ENCODE measurements at regions not wholly inside any gene's neighbourhood (a gene's known extent, or its start where the extent isn't known, plus 50 kb on each side); places are given as distances from the start of the nearest gene placed in this dataset.

DNA sequence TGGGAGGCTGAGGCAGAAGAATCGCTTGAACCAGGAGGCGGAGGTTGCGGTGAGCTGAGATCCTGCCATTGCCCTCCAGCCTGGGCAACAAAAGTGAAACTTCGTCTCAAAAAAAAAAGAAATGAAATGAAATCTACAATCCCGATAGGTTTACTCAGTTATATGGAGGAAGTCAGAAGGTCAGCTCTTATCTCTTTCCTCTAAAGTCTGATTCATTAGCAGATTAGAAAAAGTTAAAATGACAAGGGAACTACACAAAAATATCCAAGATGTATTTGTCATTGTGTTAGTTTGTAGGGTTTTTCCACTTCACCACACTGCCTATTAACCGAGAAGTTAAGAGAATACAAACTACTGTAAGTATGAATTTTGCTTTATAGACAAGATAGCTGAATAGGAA is 420.6 kb downstream of the SHQ1 start:
- no peak for DNase-seq

- no peak for DNase-seq
These were observed 421.4 kb downstream of the SHQ1 start for GRCh38 chr3:72426618-72427397.

DNA sequence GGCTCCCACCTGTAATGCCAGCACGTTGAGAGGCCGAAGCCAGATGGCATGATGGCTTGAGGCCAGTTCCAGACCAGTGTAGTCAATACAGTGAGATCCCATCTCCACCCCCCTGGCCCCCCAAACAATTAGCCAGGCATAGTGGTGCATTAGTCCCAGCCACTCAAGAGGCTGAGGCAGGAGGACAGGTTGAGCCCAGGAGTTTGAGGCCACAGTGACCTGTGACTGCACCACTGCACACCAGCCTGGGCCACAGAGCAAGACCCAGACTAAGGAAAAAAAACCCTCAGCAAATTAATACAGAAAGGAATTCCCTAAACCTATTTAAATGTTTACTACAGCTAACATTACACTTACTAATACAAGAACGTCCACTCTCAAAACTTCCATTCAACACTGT is 424.6 kb downstream of the SHQ1 start:
- DNase-seq = no peak

DNA sequence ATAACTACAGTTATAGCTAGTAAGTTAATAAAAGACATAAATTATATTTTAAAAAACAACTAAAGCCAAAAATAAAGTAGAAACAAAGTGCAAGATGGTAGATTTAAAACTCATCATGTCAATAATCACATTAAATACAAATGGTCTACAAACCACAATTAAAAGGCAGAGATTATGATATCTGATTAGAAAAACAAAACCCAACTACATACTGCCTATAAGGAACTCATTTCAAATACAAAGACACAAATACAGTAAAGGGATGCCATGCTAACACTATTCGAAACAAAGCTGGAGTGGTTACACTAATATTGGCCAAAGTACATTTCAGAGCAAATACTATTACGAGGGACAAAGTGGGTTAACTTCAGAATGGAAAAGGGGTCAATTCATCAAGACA is 426.5 kb downstream of the SHQ1 start:
- DNase-seq = no peak

DNA sequence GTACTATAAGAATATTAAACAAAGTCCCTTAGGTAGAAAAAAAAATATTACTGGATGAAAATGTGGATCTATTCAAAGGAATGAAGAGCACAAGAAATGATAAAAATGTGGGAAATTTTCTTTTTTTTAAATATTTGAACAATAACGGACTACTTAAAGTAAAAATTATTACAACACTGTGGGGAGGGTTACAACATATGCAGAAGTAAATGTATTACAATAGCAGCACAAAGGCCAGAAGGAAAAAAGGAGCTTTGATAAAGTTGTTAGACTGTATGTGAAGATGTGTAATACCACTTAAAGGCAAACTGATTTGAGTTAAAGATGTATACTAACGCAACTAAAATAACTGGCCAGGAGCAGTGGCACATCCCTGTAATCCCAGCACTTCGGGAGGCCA is 427.1 kb downstream of the SHQ1 start:
- DNase-seq = no peak

DNA sequence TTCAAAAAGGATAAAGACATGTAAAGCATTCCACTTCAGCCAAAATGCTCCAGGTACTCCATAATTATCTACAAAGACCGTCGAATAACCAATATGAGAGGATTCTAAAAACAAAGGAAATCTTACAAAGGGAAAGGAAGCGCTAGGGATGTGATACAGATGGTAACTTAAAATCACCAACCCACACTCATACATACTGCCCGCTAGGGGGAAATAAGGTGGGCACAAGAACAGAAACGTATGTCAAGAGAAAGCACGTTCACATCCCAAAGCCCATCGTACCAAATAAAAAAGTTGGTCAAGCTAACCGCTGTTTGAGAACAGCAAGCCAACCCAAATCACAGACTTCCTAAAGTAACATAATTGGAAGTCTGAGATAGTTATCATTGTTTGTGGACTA is 429.4 kb downstream of the SHQ1 start:
- no peak for DNase-seq

DNA sequence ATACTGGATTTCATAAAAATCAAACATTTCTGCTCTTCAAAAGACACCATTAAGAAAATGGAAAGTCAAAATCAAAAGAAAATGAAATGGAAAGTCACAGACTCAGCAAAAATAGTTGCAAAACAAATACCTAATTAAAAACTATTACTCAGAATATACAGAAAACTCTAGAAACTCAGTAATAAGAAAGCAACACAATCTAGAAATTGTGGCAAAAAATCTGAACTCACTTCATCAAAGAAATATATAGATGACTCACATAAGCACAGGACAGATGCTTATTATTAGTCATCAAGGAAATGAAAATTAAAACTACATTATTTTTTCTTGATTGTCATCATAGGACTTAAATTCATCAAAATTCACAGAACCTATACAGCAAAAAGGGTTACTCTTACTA is 430.0 kb downstream of the SHQ1 start:
- no peak for DNase-seq

DNA sequence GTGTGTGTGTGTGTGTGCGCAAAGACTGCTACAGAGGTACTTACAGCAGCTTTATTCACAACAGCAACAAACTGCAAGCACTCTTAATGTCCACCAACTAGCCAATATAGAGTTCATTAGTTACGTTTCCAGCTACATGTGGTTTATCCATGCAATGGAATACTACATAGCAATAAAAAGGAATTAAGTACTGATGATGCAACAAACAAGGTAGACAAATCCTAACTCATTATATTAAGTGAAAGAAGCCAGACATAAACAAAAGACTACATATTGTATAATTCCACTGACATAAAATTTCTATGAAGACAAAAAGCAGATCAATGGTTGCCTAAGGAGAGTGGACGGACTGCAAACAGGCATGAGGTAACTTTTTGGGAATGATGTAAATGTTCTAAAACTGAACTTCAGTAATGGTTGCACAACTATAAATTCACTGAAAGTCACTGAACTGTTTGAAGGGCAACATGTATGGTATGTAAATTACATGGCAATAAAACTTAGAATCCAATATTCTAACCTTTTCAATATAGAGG is 433.7 kb downstream of the SHQ1 start:
- no peak for DNase-seq

GRCh38 chr3:72413228-72413627 is 435.0 kb downstream of the SHQ1 start:
- no peak for DNase-seq

DNA sequence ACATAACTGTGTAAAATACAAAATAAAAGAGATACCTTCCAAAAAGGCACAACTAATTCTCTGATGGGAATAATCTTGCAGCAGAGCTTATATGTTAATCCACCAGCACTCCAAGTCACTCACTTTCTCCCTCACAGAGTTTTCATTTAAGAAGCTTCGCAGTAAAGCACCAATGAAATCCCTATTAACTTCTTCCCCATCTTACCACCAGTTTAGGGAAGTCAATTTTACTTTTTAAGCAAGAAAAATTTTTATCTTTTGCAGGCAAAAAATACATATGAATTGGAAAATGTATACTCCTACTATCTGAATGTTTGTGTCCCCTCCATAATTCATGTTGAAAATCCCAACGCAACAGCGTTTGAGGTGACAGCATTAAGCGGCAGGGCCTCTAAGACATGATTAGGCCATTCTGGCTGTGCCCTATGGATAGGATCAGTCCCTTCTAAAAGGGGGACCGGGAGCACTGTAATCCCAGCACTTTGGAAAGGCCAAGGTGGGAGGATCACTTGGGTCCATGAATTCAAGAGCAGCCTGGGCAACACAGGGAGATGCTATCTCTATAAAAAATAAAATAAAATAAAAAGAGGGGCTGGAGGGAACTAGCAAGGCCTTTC is 435.8 kb downstream of the SHQ1 start:
- DNase-seq = no peak

GRCh38 chr3:72411843-72412242 is 436.4 kb downstream of the SHQ1 start:
- DNase-seq = no peak

GRCh38 chr3:72411126-72411525 is 437.1 kb downstream of the SHQ1 start:
- DNase-seq = no peak

DNA sequence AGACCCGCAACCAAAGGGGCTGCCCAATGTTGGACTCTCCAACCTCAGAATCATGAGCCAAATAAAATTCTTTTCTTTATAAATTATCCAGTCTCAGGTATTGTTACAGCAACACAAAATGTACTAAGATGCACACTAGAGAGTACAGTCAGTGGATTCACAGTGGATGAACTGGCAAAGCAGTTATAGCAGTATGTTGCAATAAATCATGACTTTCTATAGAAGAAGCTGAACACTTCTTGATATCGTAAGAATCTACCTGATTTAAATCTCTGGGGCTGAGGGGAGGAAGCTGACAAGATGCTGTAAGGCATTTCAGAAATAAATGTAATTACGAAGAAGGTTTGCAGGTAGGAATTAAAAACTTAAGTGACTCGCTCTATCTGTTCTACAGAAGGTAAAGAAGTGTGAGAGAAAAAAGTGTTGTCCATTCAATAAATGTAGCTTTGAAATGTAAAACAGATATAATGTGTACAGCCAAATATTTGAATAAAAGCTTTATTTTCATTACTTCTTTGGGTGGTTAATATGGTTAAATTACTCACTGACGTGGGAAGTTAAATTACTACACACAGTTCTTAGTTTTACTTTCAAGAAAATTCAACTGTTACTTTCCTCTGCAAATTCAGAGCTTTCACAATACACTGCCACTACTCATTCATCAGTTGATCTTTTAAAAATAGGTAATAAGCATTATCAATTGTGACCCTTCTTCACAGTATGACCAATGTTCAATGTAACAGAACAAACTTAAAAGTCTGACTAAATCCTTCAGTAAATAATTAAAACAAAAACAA is 439.1 kb downstream of the SHQ1 start:
- no peak for DNase-seq

GRCh38 chr3:72407766-72408165 is 440.5 kb downstream of the SHQ1 start:
- no peak for DNase-seq

GRCh38 chr3:72405943-72406566 is 442.2 kb downstream of the SHQ1 start:
- no peak for DNase-seq

DNA sequence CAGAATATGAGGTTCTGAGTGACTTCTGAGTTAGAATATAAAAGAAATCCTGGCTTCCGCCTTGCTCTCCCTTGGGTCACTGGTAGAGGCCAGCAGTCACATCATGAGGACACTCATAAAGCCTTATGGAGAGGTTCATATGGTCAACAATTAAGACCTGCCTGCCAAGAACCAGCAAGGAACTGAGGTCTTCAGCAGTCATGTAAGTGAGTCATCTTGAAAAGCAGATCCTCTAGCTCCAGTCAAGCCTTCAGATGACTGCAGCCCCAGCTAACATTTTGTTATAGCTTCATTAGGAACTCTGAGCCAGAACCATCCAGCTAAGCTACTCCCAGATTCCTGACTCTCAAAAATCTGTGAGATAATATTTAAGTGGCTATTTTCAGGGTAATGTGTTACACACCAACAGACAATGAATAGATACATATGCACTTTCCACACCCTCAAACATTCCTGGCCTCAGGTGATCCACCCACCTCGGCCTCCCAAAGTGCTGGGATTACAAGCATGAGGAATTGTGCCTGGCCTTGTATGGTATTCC is 447.2 kb downstream of the SHQ1 start:
- DNase-seq = no peak

DNA sequence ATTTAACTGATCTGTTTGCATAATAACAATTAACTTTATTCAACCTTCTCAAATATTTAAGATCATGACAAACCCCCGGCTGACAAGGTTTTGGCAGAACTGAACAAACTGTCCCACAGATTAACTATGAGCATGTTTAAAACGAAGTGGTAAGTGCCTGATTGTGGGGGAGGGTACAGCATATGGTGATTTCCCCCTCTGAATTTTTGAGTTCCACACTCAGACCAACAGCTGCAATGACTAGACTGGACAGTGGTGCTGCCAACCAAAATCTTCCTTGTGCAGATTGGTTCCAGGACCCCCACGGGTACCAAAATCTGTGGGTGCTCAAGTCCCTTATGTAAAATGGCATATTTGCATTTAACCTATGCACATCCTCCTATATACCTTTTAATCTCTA is 449.5 kb downstream of the SHQ1 start:
- no peak for DNase-seq

- DNase-seq = no peak
These were observed 450.7 kb downstream of the SHQ1 start for GRCh38 chr3:72397586-72397985.

- DNase-seq = no peak
These were observed 451.3 kb downstream of the SHQ1 start for GRCh38 chr3:72396899-72397298.

GRCh38 chr3:72395776-72396311 is 452.4 kb downstream of the SHQ1 start:
- no peak for DNase-seq

GRCh38 chr3:72393455-72393854 is 454.8 kb downstream of the SHQ1 start:
- DNase-seq = no peak

- no peak for DNase-seq
These were observed 456.6 kb downstream of the SHQ1 start for GRCh38 chr3:72391659-72392058.

DNA sequence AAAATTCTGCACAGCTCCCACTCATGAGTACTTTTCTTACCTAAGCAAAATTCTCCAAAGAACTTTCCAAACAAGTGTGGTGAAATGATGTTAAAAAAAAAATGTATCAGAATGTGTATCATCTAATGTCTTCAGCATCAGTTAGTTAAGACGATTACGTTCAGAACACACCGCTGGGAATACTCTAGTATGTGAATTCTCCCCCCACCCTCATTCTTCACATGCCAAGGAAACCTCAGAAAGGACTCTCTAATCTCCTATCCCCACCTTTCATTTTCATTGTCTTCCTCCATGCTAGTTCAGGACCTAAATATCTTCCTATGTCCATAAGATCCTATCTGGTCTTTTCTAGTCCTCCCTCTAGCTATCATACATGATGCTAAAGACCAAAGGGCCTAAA is 457.4 kb downstream of the SHQ1 start:
- no peak for DNase-seq

Data from CD4-positive, alpha-beta T cell treated with Interleukin-17A for 4 hours (primary cell).